GM10248 (cell line): ENCODE measurements at regions not wholly inside any gene's neighbourhood (a gene's known extent, or its start where the extent isn't known, plus 50 kb on each side); places are given as distances from the start of the nearest gene placed in this dataset.

Source experiments
- CTCF ChIA-PET: fragments of 300-600 bp; sonication (Branson Sonifier 250); formaldehyde crosslinking; extraction: SDS; loops from one replicate; lab custom pipeline; 2021; ENCODE audit warnings: antibody characterized with exemption; lab: Yijun Ruan, JAX
- POLR2A ChIA-PET: fragments of 350-650 bp; sonication (Branson Sonifier 250); formaldehyde crosslinking; extraction: SDS; loops from one replicate; lab custom pipeline; 2020; ENCODE audit warnings: antibody characterized with exemption; lab: Yijun Ruan, JAX
- DNase-seq: peaks from one replicate; pipeline ENCODE4 v3.0.0; 2012; ENCODE audit errors: extremely low spot score
- CTCF ChIP-seq: IDR thresholded peaks from 2 replicates; pipeline ENCODE4 v1.5.1; 2012; ENCODE audit warnings: mild to moderate bottlenecking, low read depth; ENCODE audit errors: extremely low read depth, missing control alignments, control extremely low read depth

- CTCF ChIA-PET, result no interaction called here
- TF ChIP-seq CTCF, result no peak
- no peak for DNase-seq
- POLR2A ChIA-PET, result no interaction called here
Observed at GRCh38 chr1:167145965-167146364, 52.1 kb downstream of the STYXL2 start.

GRCh38 chr1:167146903-167147539 is 53.1 kb downstream of the STYXL2 start:
- no peak for TF ChIP-seq CTCF
- no peak for DNase-seq
- ChIA-PET CTCF (interaction anchor here (1.3 kb wide), 1 partner anchor 88 kb away, joined by 4 read pairs; no protein-coding TSS in a partner anchor), POLR2A (no interaction called here)

- ChIA-PET POLR2A (no interaction called here), CTCF (interaction anchor here (1.3 to 2.4 kb wide), 2 partner anchors 15 to 89 kb away, joined by 4 to 7 read pairs; no protein-coding TSS in a partner anchor)
- no peak for TF ChIP-seq CTCF
- DNase-seq, result no peak
Observed at GRCh38 chr1:167148421-167148820, 54.5 kb downstream of the STYXL2 start.

- ChIA-PET CTCF (interaction anchor here (1.3 to 2.4 kb wide), 2 partner anchors 13 kb away, joined by 4 to 7 read pairs; no protein-coding TSS in a partner anchor), POLR2A (no interaction called here)
- no peak for TF ChIP-seq CTCF
- DNase-seq, result no peak
Observed at GRCh38 chr1:167149793-167150491, 56.1 kb downstream of the STYXL2 start.

GRCh38 chr1:167150492-167150833 is 56.6 kb downstream of the STYXL2 start:
- ChIA-PET CTCF (interaction anchor here (1.3 to 2.4 kb wide), 3 partner anchors 13 to 15 kb away, joined by 4 to 7 read pairs (median 4); no protein-coding TSS in a partner anchor), POLR2A (no interaction called here)
- TF ChIP-seq CTCF, result no peak
- DNase-seq, result no peak

GRCh38 chr1:167152192-167152876 is 58.5 kb downstream of the STYXL2 start:
- CTCF ChIA-PET, result interaction anchor here (1.7 kb wide), 1 partner anchor 17 kb away, joined by 4 read pairs; no protein-coding TSS in a partner anchor
- no peak for DNase-seq
- POLR2A ChIA-PET, result no interaction called here
- TF ChIP-seq CTCF, result no peak
